ENCODE measurements at regions not wholly inside any gene's neighbourhood (a gene's known extent, or its start where the extent isn't known, plus 50 kb on each side); places are given as distances from the start of the nearest gene placed in this dataset.

- no peaks in the 10 kb centered on the region for H3K36me3 ChIP-seq (ENCODE audit: control insufficient read depth in 3 of 3, insufficient read depth in 2 of 3, low read depth in 1 of 3, low read length in 3 of 3)
- FAIRE-seq (no peak), DNase-seq (peak; percentile 52 to 57)
- no peaks in the 10 kb centered on the region for H3K9me3 ChIP-seq (ENCODE audit: control insufficient read depth in 2 of 2, insufficient read depth in 1 of 2, low read depth in 1 of 2, low read length in 1 of 2)
- WGBS, 3 donors = 45 to 69% (median 65%) methylated on average over 2 of the region's 2 CpGs
- H3K4me1 ChIP-seq (ENCODE audit: control insufficient read depth in 3 of 3, insufficient read depth in 2 of 3, low read depth in 1 of 3, low read length in 2 of 3) = peaks cover 2 to 14% (median 3%) of the 10 kb centered on the region in 3 donors
- H3K27me3 ChIP-seq (ENCODE audit: control insufficient read depth in 3 of 3, insufficient read depth in 3 of 3, low read length in 3 of 3) = no peaks in the 10 kb centered on the region
- H3K27ac ChIP-seq (ENCODE audit: low read depth in 1 of 3, low read length in 2 of 3) = peak overlapping the region; percentile 76 to 89 (median 78)
- H3K4me3 ChIP-seq (ENCODE audit: low read depth in 1 of 3, low read length in 3 of 3) = no peak overlapping the region
Measured at GRCh38 chr1:193355626-193356025, 169.2 kb upstream of the B3GALT2 start.

- Histone ChIP-seq H3K27ac (ENCODE audit: low read depth in 1 of 3, low read length in 2 of 3) (peak overlapping the region; percentile 76 to 89 (median 78)), H3K4me3 (ENCODE audit: low read depth in 1 of 3, low read length in 3 of 3) (no peak overlapping the region), H3K9me3 (ENCODE audit: control insufficient read depth in 2 of 2, insufficient read depth in 1 of 2, low read depth in 1 of 2, low read length in 1 of 2) (no peaks in the 10 kb centered on the region), H3K4me1 (ENCODE audit: control insufficient read depth in 3 of 3, insufficient read depth in 2 of 3, low read depth in 1 of 3, low read length in 2 of 3) (peaks cover 2 to 14% (median 3%) of the 10 kb centered on the region in 3 donors), H3K36me3 (ENCODE audit: control insufficient read depth in 3 of 3, insufficient read depth in 2 of 3, low read depth in 1 of 3, low read length in 3 of 3) (no peaks in the 10 kb centered on the region), H3K27me3 (ENCODE audit: control insufficient read depth in 3 of 3, insufficient read depth in 3 of 3, low read length in 3 of 3) (no peaks in the 10 kb centered on the region)
- WGBS, 3 donors = 12 to 36% (median 26%) methylated on average over 2 of the region's 2 CpGs
- peak; percentile 85 for FAIRE-seq
- peak; percentile 94 to 97 for DNase-seq
Measured at GRCh38 chr1:193355178-193355577, 168.8 kb upstream of the B3GALT2 start.

GRCh38 chr1:193348769-193349535 is 162.5 kb upstream of the B3GALT2 start:
- no peak for DNase-seq
- no peaks in the 10 kb centered on the region for H3K27me3 ChIP-seq (ENCODE audit: control insufficient read depth in 3 of 3, insufficient read depth in 3 of 3, low read length in 3 of 3)
- H3K27ac ChIP-seq (ENCODE audit: low read depth in 1 of 3, low read length in 2 of 3) = no peak overlapping the region
- no peaks in the 10 kb centered on the region for H3K36me3 ChIP-seq (ENCODE audit: control insufficient read depth in 3 of 3, insufficient read depth in 2 of 3, low read depth in 1 of 3, low read length in 3 of 3)
- WGBS, 3 donors = 63 to 86% (median 82%) methylated on average over 3 of the region's 3 CpGs
- no peak for FAIRE-seq
- H3K9me3 ChIP-seq (ENCODE audit: control insufficient read depth in 2 of 2, insufficient read depth in 1 of 2, low read depth in 1 of 2, low read length in 1 of 2) = no peaks in the 10 kb centered on the region
- H3K4me3 ChIP-seq (ENCODE audit: low read depth in 1 of 3, low read length in 3 of 3) = no peak overlapping the region
- peaks cover 0 to 5% (median 0%) of the 10 kb centered on the region in 3 donors for H3K4me1 ChIP-seq (ENCODE audit: control insufficient read depth in 3 of 3, insufficient read depth in 2 of 3, low read depth in 1 of 3, low read length in 2 of 3)

- 74 to 90% (median 86%) methylated on average over 6 of the region's 6 CpGs for WGBS, 3 donors
Measured at GRCh38 chr1:193348091-193348768, 161.8 kb upstream of the B3GALT2 start.

DNA sequence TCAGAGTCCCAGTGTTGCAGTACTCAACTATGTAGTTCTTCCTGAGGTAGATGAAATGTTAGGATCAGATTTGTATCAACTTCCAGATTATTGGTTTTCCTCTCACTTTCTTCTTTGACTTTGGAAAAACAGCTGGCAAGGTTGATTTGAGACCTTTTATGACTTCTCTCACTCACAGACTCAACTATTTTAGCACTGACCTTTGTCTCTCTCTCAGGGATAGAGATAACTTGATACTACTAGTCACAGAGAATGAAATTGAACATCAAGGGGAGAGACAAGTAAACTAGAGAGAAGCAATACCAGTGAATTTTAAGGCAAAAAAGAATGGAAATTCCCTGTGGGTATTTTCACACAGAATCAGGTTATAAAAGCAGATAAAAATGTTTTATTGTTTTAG is 159.7 kb upstream of the B3GALT2 start:
- no peaks in the 10 kb centered on the region for H3K36me3 ChIP-seq (ENCODE audit: control insufficient read depth in 3 of 3, insufficient read depth in 2 of 3, low read depth in 1 of 3, low read length in 3 of 3)
- no peak for FAIRE-seq

More at GRCh38 chr1:193348091-193348768, 161.8 kb upstream of the B3GALT2 start:
- no peak for DNase-seq
- peaks cover 0 to 5% (median 0%) of the 10 kb centered on the region in 3 donors for H3K4me1 ChIP-seq (ENCODE audit: control insufficient read depth in 3 of 3, insufficient read depth in 2 of 3, low read depth in 1 of 3, low read length in 2 of 3)
- no peak overlapping the region for H3K4me3 ChIP-seq (ENCODE audit: low read depth in 1 of 3, low read length in 3 of 3)
- no peaks in the 10 kb centered on the region for H3K27me3 ChIP-seq (ENCODE audit: control insufficient read depth in 3 of 3, insufficient read depth in 3 of 3, low read length in 3 of 3)
- no peak for FAIRE-seq
- H3K36me3 ChIP-seq (ENCODE audit: control insufficient read depth in 3 of 3, insufficient read depth in 2 of 3, low read depth in 1 of 3, low read length in 3 of 3) = no peaks in the 10 kb centered on the region
- no peak overlapping the region for H3K27ac ChIP-seq (ENCODE audit: low read depth in 1 of 3, low read length in 2 of 3)
- no peaks in the 10 kb centered on the region for H3K9me3 ChIP-seq (ENCODE audit: control insufficient read depth in 2 of 2, insufficient read depth in 1 of 2, low read depth in 1 of 2, low read length in 1 of 2)

DNA sequence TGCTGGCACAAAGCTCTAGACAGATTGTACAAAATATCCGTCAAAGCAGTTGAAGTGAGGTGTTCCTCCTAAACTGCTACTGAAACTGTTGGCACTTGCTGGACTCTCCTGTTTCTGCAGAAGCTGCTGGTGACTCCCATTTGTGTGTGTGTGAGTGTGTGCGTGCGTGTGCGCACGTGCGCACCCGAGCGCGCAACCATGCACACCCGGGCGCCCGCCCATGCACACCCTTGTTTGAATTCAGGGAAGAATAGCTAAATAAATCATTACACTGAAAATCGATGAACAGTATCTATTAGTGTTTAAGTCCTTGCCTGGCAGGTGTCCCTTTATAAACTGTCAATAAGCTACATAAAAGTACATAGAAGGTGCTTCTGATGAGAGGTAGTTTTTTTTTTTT is 156.4 kb upstream of the B3GALT2 start:
- Histone ChIP-seq H3K27me3 (ENCODE audit: control insufficient read depth in 3 of 3, insufficient read depth in 3 of 3, low read length in 3 of 3) (no peaks in the 10 kb centered on the region), H3K4me3 (ENCODE audit: low read depth in 1 of 3, low read length in 3 of 3) (no peak overlapping the region), H3K9me3 (ENCODE audit: control insufficient read depth in 2 of 2, insufficient read depth in 1 of 2, low read depth in 1 of 2, low read length in 1 of 2) (peaks cover 0 to 4% of the 10 kb centered on the region in 2 donors), H3K4me1 (ENCODE audit: control insufficient read depth in 3 of 3, insufficient read depth in 2 of 3, low read depth in 1 of 3, low read length in 2 of 3) (peaks cover 0 to 31% (median 0%) of the 10 kb centered on the region in 3 donors), H3K27ac (ENCODE audit: low read depth in 1 of 3, low read length in 2 of 3) (no peak overlapping the region), H3K36me3 (ENCODE audit: control insufficient read depth in 3 of 3, insufficient read depth in 2 of 3, low read depth in 1 of 3, low read length in 3 of 3) (no peaks in the 10 kb centered on the region)
- 88 to 96% (median 96%) methylated on average over 13 of the region's 13 CpGs for WGBS, 3 donors
- DNase-seq = peak in 1 of 2 donors; percentile 12
- FAIRE-seq = no peak

More for the DNA sequence above, 159.7 kb upstream of the B3GALT2 start:
- H3K4me3 ChIP-seq (ENCODE audit: low read depth in 1 of 3, low read length in 3 of 3) = no peak overlapping the region
- H3K4me1 ChIP-seq (ENCODE audit: control insufficient read depth in 3 of 3, insufficient read depth in 2 of 3, low read depth in 1 of 3, low read length in 2 of 3) = peaks cover 0 to 13% (median 0%) of the 10 kb centered on the region in 3 donors
- DNase-seq = peak; percentile 33 to 39
- no peaks in the 10 kb centered on the region for H3K9me3 ChIP-seq (ENCODE audit: control insufficient read depth in 2 of 2, insufficient read depth in 1 of 2, low read depth in 1 of 2, low read length in 1 of 2)
- H3K27ac ChIP-seq (ENCODE audit: low read depth in 1 of 3, low read length in 2 of 3) = no peak overlapping the region
- H3K27me3 ChIP-seq (ENCODE audit: control insufficient read depth in 3 of 3, insufficient read depth in 3 of 3, low read length in 3 of 3) = no peaks in the 10 kb centered on the region

GRCh38 chr1:193340331-193340730 is 153.9 kb upstream of the B3GALT2 start:
- peaks cover 0 to 4% of the 10 kb centered on the region in 2 donors for H3K9me3 ChIP-seq (ENCODE audit: control insufficient read depth in 2 of 2, insufficient read depth in 1 of 2, low read depth in 1 of 2, low read length in 1 of 2)
- H3K4me3 ChIP-seq (ENCODE audit: low read depth in 1 of 3, low read length in 3 of 3) = no peak overlapping the region
- peaks cover 0 to 28% (median 0%) of the 10 kb centered on the region in 3 donors for H3K4me1 ChIP-seq (ENCODE audit: control insufficient read depth in 3 of 3, insufficient read depth in 2 of 3, low read depth in 1 of 3, low read length in 2 of 3)
- H3K36me3 ChIP-seq (ENCODE audit: control insufficient read depth in 3 of 3, insufficient read depth in 2 of 3, low read depth in 1 of 3, low read length in 3 of 3) = no peaks in the 10 kb centered on the region
- H3K27me3 ChIP-seq (ENCODE audit: control insufficient read depth in 3 of 3, insufficient read depth in 3 of 3, low read length in 3 of 3) = no peaks in the 10 kb centered on the region
- FAIRE-seq (no peak), DNase-seq (peak in 1 of 2 donors; percentile 58)
- H3K27ac ChIP-seq (ENCODE audit: low read depth in 1 of 3, low read length in 2 of 3) = peak overlapping the region in 1 of 3 donors; percentile 61

DNA sequence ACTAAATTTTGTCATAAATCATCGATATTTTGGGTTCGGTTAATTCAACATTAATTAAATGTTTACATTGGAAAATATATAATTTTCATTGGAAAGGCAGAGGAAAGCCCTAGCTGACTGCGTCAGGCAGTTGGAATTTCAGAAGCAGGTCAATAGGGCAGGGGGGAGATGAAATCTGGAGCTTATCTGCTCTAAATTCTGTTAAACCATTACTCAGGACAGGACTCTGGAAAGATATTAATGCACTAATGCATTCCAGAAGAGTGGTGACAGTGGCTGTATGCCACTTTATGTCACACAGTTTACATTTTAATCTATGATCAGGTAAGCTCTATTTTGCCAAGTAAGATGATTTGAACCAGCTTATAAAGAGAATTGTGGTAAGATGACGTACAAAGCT is 153.0 kb upstream of the B3GALT2 start:
- Histone ChIP-seq H3K4me3 (ENCODE audit: low read depth in 1 of 3, low read length in 3 of 3) (no peak overlapping the region), H3K4me1 (ENCODE audit: control insufficient read depth in 3 of 3, insufficient read depth in 2 of 3, low read depth in 1 of 3, low read length in 2 of 3) (peaks cover 0 to 28% (median 0%) of the 10 kb centered on the region in 3 donors), H3K9me3 (ENCODE audit: control insufficient read depth in 2 of 2, insufficient read depth in 1 of 2, low read depth in 1 of 2, low read length in 1 of 2) (peaks cover 0 to 7% of the 10 kb centered on the region in 2 donors), H3K27me3 (ENCODE audit: control insufficient read depth in 3 of 3, insufficient read depth in 3 of 3, low read length in 3 of 3) (no peaks in the 10 kb centered on the region), H3K36me3 (ENCODE audit: control insufficient read depth in 3 of 3, insufficient read depth in 2 of 3, low read depth in 1 of 3, low read length in 3 of 3) (no peaks in the 10 kb centered on the region), H3K27ac (ENCODE audit: low read depth in 1 of 3, low read length in 2 of 3) (peak overlapping the region in 1 of 3 donors; percentile 61)
- peak in 1 of 2 donors; percentile 59 for DNase-seq
- 74 to 92% (median 89%) methylated on average over 4 of the region's 4 CpGs for WGBS, 3 donors
- FAIRE-seq = no peak
